Tibial nerve (tissue), 4 donors: ENCODE measurements at regions not wholly inside any gene's neighbourhood (a gene's known extent, or its start where the extent isn't known, plus 50 kb on each side); places are given as distances from the start of the nearest gene placed in this dataset.
"Not testable (repeated sequence)": the region's sequence is repeated elsewhere in the genome, so short reads cannot be mapped to it uniquely, and the experiment has no call there.

ENCODE experiments used
- DNase-seq, 2 donors: peaks; one replicate each; pipeline ENCODE4 v3.0.0-alpha.2; 2019; ENCODE audit warnings: low spot score in 2 of 2
- H3K27ac ChIP-seq, 4 donors: fragments of 200-600 bp; sonication (generic) in 3 of 4; one replicate each; pipeline ENCODE4 v1.5.1; 2017 to 2019; ENCODE audit warnings: mild to moderate bottlenecking in 1 of 4
- H3K27me3 ChIP-seq, 2 donors: fragments of 200-600 bp; sonication (generic) in 1 of 2; one replicate each; pipeline versions ENCODE4 v1.5.1 to v1.6.0; 2017 to 2019
- H3K36me3 ChIP-seq, 3 donors: fragments of 200-600 bp; sonication (generic); one replicate each; pipeline ENCODE4 v1.5.1; 2018 to 2019
- H3K4me1 ChIP-seq, 4 donors: fragments of 200-600 bp; sonication (generic) in 3 of 4; one replicate each; pipeline ENCODE4 v1.5.1; 2017 to 2019
- H3K4me3 ChIP-seq, 4 donors: fragments of 200-600 bp; sonication (generic) in 3 of 4; one replicate each; pipeline ENCODE4 v1.5.1; 2017 to 2019; ENCODE audit warnings: mild to moderate bottlenecking in 1 of 4, moderate library complexity in 1 of 4
- H3K9me3 ChIP-seq, 4 donors: fragments of 200-600 bp; sonication (generic) in 3 of 4; one replicate each; pipeline ENCODE4 v1.5.1; 2017 to 2019
- CTCF ChIP-seq, 5 experiments: fragments of 200-600 bp in 3 of 5; fragments of 450-650 bp in 2 of 5; sonication (generic) in 3 of 5; IDR thresholded peaks; one replicate each; pipeline ENCODE4 v1.5.1; 2016 to 2019; ENCODE audit warnings: antibody characterized with exemption in 5 of 5, mild to moderate bottlenecking in 3 of 5, moderate library complexity in 2 of 5
- EP300 ChIP-seq, 2 donors: sonication (generic); formaldehyde crosslinking; IDR thresholded peaks; one replicate each; pipeline ENCODE4 v1.6.1; 2017; ENCODE audit warnings: antibody characterized with exemption in 2 of 2, mild to moderate bottlenecking in 1 of 2
- POLR2A ChIP-seq, 2 donors: fragments of 450-650 bp; IDR thresholded peaks; one replicate each; pipeline ENCODE4 v1.6.1; 2017; ENCODE audit warnings: antibody characterized with exemption in 2 of 2, mild to moderate bottlenecking in 2 of 2, moderate library complexity in 2 of 2
- WGBS, 2 donors: methylation state at CpG; one replicate each; pipeline ENCODE4 v1.1.5; 2018; 5-methylcytosine and 5-hydroxymethylcytosine counted together

- not testable (repeated sequence) for H3K4me1 ChIP-seq, H3K9me3 ChIP-seq, H3K27me3 ChIP-seq, H3K4me3 ChIP-seq, H3K36me3 ChIP-seq, DNase-seq, H3K27ac ChIP-seq
- 91 to 93% methylated on average over 9 of the region's 9 CpGs for WGBS, 2 donors
Measured at GRCh38 chr13:109702030-109702597, 84.3 kb downstream of the IRS2 start.

GRCh38 chr13:109700176-109700575, 86.2 kb downstream of the IRS2 start:
- 25 to 31% methylated on average over 3 of the region's 3 CpGs for WGBS, 2 donors

GRCh38 chr13:109699628-109700071, 86.7 kb downstream of the IRS2 start:
- no peaks in the 10 kb centered on the region for H3K36me3 ChIP-seq
- peak overlapping the region in 1 of 4 donors; percentile 18 for H3K27ac ChIP-seq
- no peak overlapping the region for H3K4me3 ChIP-seq
- H3K9me3 ChIP-seq = no peaks in the 10 kb centered on the region
- WGBS, 2 donors = 74 to 79% methylated on average over 13 of the region's 13 CpGs
- TF ChIP-seq CTCF (IDR thresholded peaks at IDR 0.05) (no peak), EP300 (IDR thresholded peaks at IDR 0.05) (no peak), POLR2A (IDR thresholded peaks at IDR 0.05) (no peak)
- DNase-seq = no peak
- no peaks in the 10 kb centered on the region for H3K27me3 ChIP-seq
- no peaks in the 10 kb centered on the region for H3K4me1 ChIP-seq

More at GRCh38 chr13:109700176-109700575, 86.2 kb downstream of the IRS2 start:
- H3K4me3 ChIP-seq = no peak overlapping the region
- H3K27ac ChIP-seq = peak overlapping the region in 2 of 4 donors; percentile 7 to 18
- H3K9me3 ChIP-seq = no peaks in the 10 kb centered on the region
- no peaks in the 10 kb centered on the region for H3K4me1 ChIP-seq
- H3K36me3 ChIP-seq = no peaks in the 10 kb centered on the region
- DNase-seq = peak; percentile 29 to 48
- TF ChIP-seq EP300 (IDR thresholded peaks at IDR 0.05) (peak in 1 of 2 donors; percentile 37), POLR2A (IDR thresholded peaks at IDR 0.05) (no peak)
- H3K27me3 ChIP-seq = no peaks in the 10 kb centered on the region

- no peak overlapping the region for H3K4me3 ChIP-seq
- H3K27ac ChIP-seq = no peak overlapping the region
- no peak for TF ChIP-seq POLR2A (IDR thresholded peaks at IDR 0.05)
- no peak for TF ChIP-seq EP300 (IDR thresholded peaks at IDR 0.05)
- no peak for TF ChIP-seq CTCF (IDR thresholded peaks at IDR 0.05)
- H3K27me3 ChIP-seq = no peaks in the 10 kb centered on the region
- no peaks in the 10 kb centered on the region for H3K4me1 ChIP-seq
- DNase-seq = no peak
- H3K9me3 ChIP-seq = no peaks in the 10 kb centered on the region
- 43 to 49% methylated on average over 1 of the region's 1 CpG for WGBS, 2 donors
- H3K36me3 ChIP-seq = no peaks in the 10 kb centered on the region
Measured at GRCh38 chr13:109698779-109699178, 87.6 kb downstream of the IRS2 start.

- 86 to 92% methylated on average over 10 of the region's 10 CpGs for WGBS, 2 donors
- Histone ChIP-seq H3K9me3 (no peaks in the 10 kb centered on the region), H3K4me1 (no peaks in the 10 kb centered on the region)
Measured at GRCh38 chr13:109697936-109698335, 88.4 kb downstream of the IRS2 start.

More at GRCh38 chr13:109697936-109698335, 88.4 kb downstream of the IRS2 start:
- Histone ChIP-seq H3K27ac (no peak overlapping the region), H3K27me3 (no peaks in the 10 kb centered on the region), H3K36me3 (no peaks in the 10 kb centered on the region), H3K4me3 (no peak overlapping the region)
- DNase-seq = no peak
- TF ChIP-seq POLR2A (IDR thresholded peaks at IDR 0.05) = no peak
- TF ChIP-seq EP300 (IDR thresholded peaks at IDR 0.05) = no peak
- no peak for TF ChIP-seq CTCF (IDR thresholded peaks at IDR 0.05)
